ENCODE measurements at regions not wholly inside any gene's neighbourhood (a gene's known extent, or its start where the extent isn't known, plus 50 kb on each side); places are given as distances from the start of the nearest gene placed in this dataset.

DNA sequence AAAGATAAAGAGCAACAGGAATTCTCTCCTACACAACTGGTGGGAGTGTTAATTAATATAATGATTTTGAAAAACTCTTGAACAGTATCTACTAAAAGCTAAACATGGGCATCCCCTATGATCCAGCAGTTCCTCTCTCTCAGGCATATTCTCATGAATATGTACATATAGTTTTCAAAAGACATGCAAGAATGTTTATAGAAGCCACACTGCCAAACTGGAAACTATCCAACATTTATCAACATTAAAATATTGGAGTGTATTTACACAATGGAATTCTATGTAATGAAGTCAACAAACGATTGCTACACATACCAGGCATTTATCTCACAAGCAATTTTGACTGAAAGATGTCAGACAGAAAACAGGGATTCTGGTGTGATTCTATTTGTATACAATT lies 404.5 kb upstream of the ANKRD30A start:
- Histone ChIP-seq H3K4me1 (ENCODE audit: insufficient read depth, poor library complexity, severe bottlenecking) (peaks cover 2% of the 10 kb centered on the region), H3K27me3 (ENCODE audit: insufficient read depth, poor library complexity, severe bottlenecking) (no peaks in the 10 kb centered on the region), H3K27ac (ENCODE audit: poor library complexity, severe bottlenecking) (no peak overlapping the region), H3K4me3 (ENCODE audit: severe bottlenecking) (no peak overlapping the region), H3K9me3 (ENCODE audit: severe bottlenecking) (no peaks in the 10 kb centered on the region), H3K36me3 (ENCODE audit: low read depth) (no peaks in the 10 kb centered on the region)
- no peak for ATAC-seq (ENCODE audit: low read depth)
- DNase-seq (ENCODE audit: low spot score), result no peak
- no peak for TF ChIP-seq CTCF (IDR thresholded peaks at IDR 0.05; ENCODE audit: poor library complexity, severe bottlenecking)

DNA sequence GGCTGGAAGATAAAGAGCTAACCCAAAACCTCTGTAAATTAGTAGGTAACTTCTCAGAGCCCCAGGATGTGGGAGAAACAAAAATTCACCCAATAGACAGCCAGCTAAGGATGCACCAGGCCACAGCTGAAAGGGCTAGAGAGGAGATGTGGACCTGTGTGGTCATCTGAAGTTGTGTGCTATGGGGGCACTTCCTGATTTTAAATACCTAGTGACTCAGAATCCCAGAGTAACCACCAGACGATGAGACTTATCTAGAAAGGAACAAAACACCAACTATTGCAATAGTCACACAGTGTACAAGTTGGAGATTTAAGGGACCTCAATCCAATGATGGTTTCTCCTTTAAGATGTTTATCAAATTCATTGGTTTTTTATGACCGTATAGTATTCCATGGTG lies 408.3 kb upstream of the ANKRD30A start:
- Histone ChIP-seq H3K9me3 (ENCODE audit: severe bottlenecking) (no peaks in the 10 kb centered on the region), H3K27me3 (ENCODE audit: insufficient read depth, poor library complexity, severe bottlenecking) (no peaks in the 10 kb centered on the region), H3K4me3 (ENCODE audit: severe bottlenecking) (no peak overlapping the region), H3K27ac (ENCODE audit: poor library complexity, severe bottlenecking) (no peak overlapping the region), H3K4me1 (ENCODE audit: insufficient read depth, poor library complexity, severe bottlenecking) (no peaks in the 10 kb centered on the region), H3K36me3 (ENCODE audit: low read depth) (no peaks in the 10 kb centered on the region)
- DNase-seq (ENCODE audit: low spot score) (no peak), ATAC-seq (ENCODE audit: low read depth) (no peak)
- no peak for TF ChIP-seq CTCF (IDR thresholded peaks at IDR 0.05; ENCODE audit: poor library complexity, severe bottlenecking)

DNA sequence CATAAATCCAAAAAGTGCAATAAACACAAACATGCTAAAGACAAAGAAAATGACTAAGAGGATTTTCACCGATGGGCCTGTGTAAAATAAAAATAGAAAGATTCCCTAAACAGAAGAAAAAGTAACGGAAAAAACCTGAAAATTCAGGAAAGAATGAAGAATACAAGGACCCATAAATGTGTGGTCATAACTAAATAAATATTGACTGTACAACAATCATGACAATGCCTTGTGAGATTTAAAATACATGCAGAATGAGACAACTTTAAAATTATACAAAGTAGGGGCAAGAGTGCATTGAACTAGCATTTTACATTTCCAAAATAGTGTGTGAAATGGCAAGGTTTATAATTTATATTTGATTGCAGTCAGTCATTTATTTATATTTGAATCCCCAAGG lies 409.1 kb upstream of the ANKRD30A start:
- no peak for ATAC-seq (ENCODE audit: low read depth)
- DNase-seq (ENCODE audit: low spot score), result no peak
- Histone ChIP-seq H3K27ac (ENCODE audit: poor library complexity, severe bottlenecking) (no peak overlapping the region), H3K27me3 (ENCODE audit: insufficient read depth, poor library complexity, severe bottlenecking) (no peaks in the 10 kb centered on the region), H3K4me3 (ENCODE audit: severe bottlenecking) (no peak overlapping the region), H3K4me1 (ENCODE audit: insufficient read depth, poor library complexity, severe bottlenecking) (no peaks in the 10 kb centered on the region), H3K9me3 (ENCODE audit: severe bottlenecking) (no peaks in the 10 kb centered on the region), H3K36me3 (ENCODE audit: low read depth) (no peaks in the 10 kb centered on the region)
- no peak for TF ChIP-seq CTCF (IDR thresholded peaks at IDR 0.05; ENCODE audit: poor library complexity, severe bottlenecking)

- no peak for ATAC-seq (ENCODE audit: low read depth)
- H3K36me3 ChIP-seq (ENCODE audit: low read depth), result no peaks in the 10 kb centered on the region
- no peak overlapping the region for H3K4me3 ChIP-seq (ENCODE audit: severe bottlenecking)
- no peak overlapping the region for H3K27ac ChIP-seq (ENCODE audit: poor library complexity, severe bottlenecking)
- TF ChIP-seq CTCF (IDR thresholded peaks at IDR 0.05; ENCODE audit: poor library complexity, severe bottlenecking), result no peak
- no peaks in the 10 kb centered on the region for H3K27me3 ChIP-seq (ENCODE audit: insufficient read depth, poor library complexity, severe bottlenecking)
- no peaks in the 10 kb centered on the region for H3K4me1 ChIP-seq (ENCODE audit: insufficient read depth, poor library complexity, severe bottlenecking)
- H3K9me3 ChIP-seq (ENCODE audit: severe bottlenecking), result no peaks in the 10 kb centered on the region
- no peak for DNase-seq (ENCODE audit: low spot score)
These were observed 412.7 kb upstream of the ANKRD30A start for GRCh38 chr10:36712695-36713094.

DNA sequence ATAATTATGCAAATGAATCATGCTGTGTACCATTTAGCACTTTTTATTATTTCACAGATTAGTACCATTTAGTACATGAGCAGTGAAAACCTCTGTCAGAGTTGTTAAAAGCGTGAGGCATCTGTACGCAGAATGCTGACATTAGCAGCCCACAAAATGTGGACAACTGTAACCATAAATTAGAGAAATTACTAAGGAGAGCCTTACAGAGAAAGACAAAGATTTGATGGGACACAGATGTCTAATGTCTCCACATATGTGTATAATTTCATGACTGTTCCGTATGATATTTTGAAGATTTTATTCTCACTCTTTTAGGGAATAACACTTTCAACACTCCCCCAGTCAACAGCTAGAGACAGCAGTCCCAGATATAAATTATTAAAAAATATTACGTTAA lies 414.0 kb upstream of the ANKRD30A start:
- no peaks in the 10 kb centered on the region for H3K4me1 ChIP-seq (ENCODE audit: insufficient read depth, poor library complexity, severe bottlenecking)
- no peak for TF ChIP-seq CTCF (IDR thresholded peaks at IDR 0.05; ENCODE audit: poor library complexity, severe bottlenecking)
- no peaks in the 10 kb centered on the region for H3K9me3 ChIP-seq (ENCODE audit: severe bottlenecking)
- no peak overlapping the region for H3K4me3 ChIP-seq (ENCODE audit: severe bottlenecking)
- H3K27me3 ChIP-seq (ENCODE audit: insufficient read depth, poor library complexity, severe bottlenecking), result no peaks in the 10 kb centered on the region
- no peak overlapping the region for H3K27ac ChIP-seq (ENCODE audit: poor library complexity, severe bottlenecking)
- DNase-seq (ENCODE audit: low spot score), result no peak
- no peak for ATAC-seq (ENCODE audit: low read depth)
- H3K36me3 ChIP-seq (ENCODE audit: low read depth), result no peaks in the 10 kb centered on the region
